ENCODE measurements at regions not wholly inside any gene's neighbourhood (a gene's known extent, or its start where the extent isn't known, plus 50 kb on each side); places are given as distances from the start of the nearest gene placed in this dataset.
"Not testable (repeated sequence)": the region's sequence is repeated elsewhere in the genome, so short reads cannot be mapped to it uniquely, and the experiment has no call there.

GRCh38 chr9:88875400-88876120 is 115.7 kb upstream of the S1PR3 start:
- H3K27ac ChIP-seq (ENCODE audit: low read length), result no peak overlapping the region
- no peak overlapping the region for H2AFZ ChIP-seq (ENCODE audit: low read length)
- no peaks in the 10 kb centered on the region for H3K4me1 ChIP-seq (ENCODE audit: low read length)
- no peak overlapping the region for H3K4me3 ChIP-seq (ENCODE audit: low read length)
- no peaks in the 10 kb centered on the region for H3K9me2 ChIP-seq (replicated peaks; ENCODE audit: insufficient read depth, low read length)
- no peak overlapping the region for H3K4me2 ChIP-seq (ENCODE audit: low read depth, low read length, poor library complexity, severe bottlenecking)
- no peak overlapping the region for H3K9ac ChIP-seq (ENCODE audit: low read length)
- no peaks in the 10 kb centered on the region for H3K9me3 ChIP-seq (ENCODE audit: low read length)
- H3K36me3 ChIP-seq (ENCODE audit: insufficient read depth, low read length), result no peaks in the 10 kb centered on the region
- DNase-seq, result no peak
- no peaks in the 10 kb centered on the region for H3K79me2 ChIP-seq (ENCODE audit: low read length)
- no peaks in the 10 kb centered on the region for H4K20me1 ChIP-seq (ENCODE audit: insufficient read depth, low read depth, low read length)
- H3K27me3 ChIP-seq (ENCODE audit: low read length), result no peaks in the 10 kb centered on the region

GRCh38 chr9:88880199-88880598 is 111.1 kb upstream of the S1PR3 start:
- Histone ChIP-seq H3K27ac (ENCODE audit: low read length) (no peak overlapping the region), H4K20me1 (ENCODE audit: insufficient read depth, low read depth, low read length) (no peaks in the 10 kb centered on the region), H3K9me2 (replicated peaks; ENCODE audit: insufficient read depth, low read length) (no peaks in the 10 kb centered on the region), H3K4me2 (ENCODE audit: low read depth, low read length, poor library complexity, severe bottlenecking) (no peak overlapping the region), H3K4me1 (ENCODE audit: low read length) (no peaks in the 10 kb centered on the region), H3K4me3 (ENCODE audit: low read length) (no peak overlapping the region), H2AFZ (ENCODE audit: low read length) (no peak overlapping the region), H3K36me3 (ENCODE audit: insufficient read depth, low read length) (no peaks in the 10 kb centered on the region), H3K79me2 (ENCODE audit: low read length) (no peaks in the 10 kb centered on the region), H3K9me3 (ENCODE audit: low read length) (no peaks in the 10 kb centered on the region), H3K27me3 (ENCODE audit: low read length) (no peaks in the 10 kb centered on the region), H3K9ac (ENCODE audit: low read length) (no peak overlapping the region)
- no peak for DNase-seq

GRCh38 chr9:88884291-88884690 is 107.0 kb upstream of the S1PR3 start:
- H2AFZ ChIP-seq (ENCODE audit: low read length), result not testable (repeated sequence)

GRCh38 chr9:88886762-88887161 is 104.5 kb upstream of the S1PR3 start:
- not testable (repeated sequence) for H2AFZ ChIP-seq (ENCODE audit: low read length); H3K4me3 ChIP-seq (ENCODE audit: low read length); DNase-seq; H4K20me1 ChIP-seq (ENCODE audit: insufficient read depth, low read depth, low read length); H3K4me2 ChIP-seq (ENCODE audit: low read depth, low read length, poor library complexity, severe bottlenecking); H3K27me3 ChIP-seq (ENCODE audit: low read length); H3K9me3 ChIP-seq (ENCODE audit: low read length); H3K4me1 ChIP-seq (ENCODE audit: low read length); H3K9ac ChIP-seq (ENCODE audit: low read length); H3K79me2 ChIP-seq (ENCODE audit: low read length); H3K36me3 ChIP-seq (ENCODE audit: insufficient read depth, low read length); H3K9me2 ChIP-seq (replicated peaks; ENCODE audit: insufficient read depth, low read length); H3K27ac ChIP-seq (ENCODE audit: low read length)

More at GRCh38 chr9:88884291-88884690, 107.0 kb upstream of the S1PR3 start:
- not testable (repeated sequence) for H3K79me2 ChIP-seq (ENCODE audit: low read length); H3K4me1 ChIP-seq (ENCODE audit: low read length); H3K9ac ChIP-seq (ENCODE audit: low read length); H3K9me2 ChIP-seq (replicated peaks; ENCODE audit: insufficient read depth, low read length); H3K4me2 ChIP-seq (ENCODE audit: low read depth, low read length, poor library complexity, severe bottlenecking); H3K27ac ChIP-seq (ENCODE audit: low read length); H3K27me3 ChIP-seq (ENCODE audit: low read length); DNase-seq; H4K20me1 ChIP-seq (ENCODE audit: insufficient read depth, low read depth, low read length); H3K4me3 ChIP-seq (ENCODE audit: low read length); H3K36me3 ChIP-seq (ENCODE audit: insufficient read depth, low read length); H3K9me3 ChIP-seq (ENCODE audit: low read length)

- Histone ChIP-seq H3K27ac (ENCODE audit: low read length) (no peak overlapping the region), H3K4me3 (ENCODE audit: low read length) (no peak overlapping the region), H3K36me3 (ENCODE audit: insufficient read depth, low read length) (no peaks in the 10 kb centered on the region), H3K9me2 (replicated peaks; ENCODE audit: insufficient read depth, low read length) (no peaks in the 10 kb centered on the region), H2AFZ (ENCODE audit: low read length) (no peak overlapping the region), H3K9me3 (ENCODE audit: low read length) (no peaks in the 10 kb centered on the region), H3K79me2 (ENCODE audit: low read length) (no peaks in the 10 kb centered on the region), H3K9ac (ENCODE audit: low read length) (no peak overlapping the region), H3K4me2 (ENCODE audit: low read depth, low read length, poor library complexity, severe bottlenecking) (no peak overlapping the region), H3K4me1 (ENCODE audit: low read length) (0 out of 2 replicates have a peak, but pooled peaks cover 3% of the 10 kb centered on the region), H4K20me1 (ENCODE audit: insufficient read depth, low read depth, low read length) (no peaks in the 10 kb centered on the region), H3K27me3 (ENCODE audit: low read length) (no peaks in the 10 kb centered on the region)
- no peak for DNase-seq
Measured at GRCh38 chr9:88889386-88889785, 101.9 kb upstream of the S1PR3 start.

GRCh38 chr9:88890546-88890945 is 100.7 kb upstream of the S1PR3 start:
- H2AFZ ChIP-seq (ENCODE audit: low read length), result no peak overlapping the region
- H3K9me2 ChIP-seq (replicated peaks; ENCODE audit: insufficient read depth, low read length), result no peaks in the 10 kb centered on the region
- no peak overlapping the region for H3K27ac ChIP-seq (ENCODE audit: low read length)
- H3K4me1 ChIP-seq (ENCODE audit: low read length), result 0 out of 2 replicates have a peak, but pooled peaks cover 3% of the 10 kb centered on the region
- no peaks in the 10 kb centered on the region for H3K79me2 ChIP-seq (ENCODE audit: low read length)
- H3K27me3 ChIP-seq (ENCODE audit: low read length), result no peaks in the 10 kb centered on the region
- no peak overlapping the region for H3K4me3 ChIP-seq (ENCODE audit: low read length)
- H3K9me3 ChIP-seq (ENCODE audit: low read length), result no peaks in the 10 kb centered on the region
- no peaks in the 10 kb centered on the region for H4K20me1 ChIP-seq (ENCODE audit: insufficient read depth, low read depth, low read length)
- H3K4me2 ChIP-seq (ENCODE audit: low read depth, low read length, poor library complexity, severe bottlenecking), result no peak overlapping the region
- H3K9ac ChIP-seq (ENCODE audit: low read length), result no peak overlapping the region
- no peak for DNase-seq
- H3K36me3 ChIP-seq (ENCODE audit: insufficient read depth, low read length), result no peaks in the 10 kb centered on the region

GRCh38 chr9:88891040-88891439 is 100.2 kb upstream of the S1PR3 start:
- no peak overlapping the region for H3K9ac ChIP-seq (ENCODE audit: low read length)
- DNase-seq, result no peak

GRCh38 chr9:88892724-88893123 is 98.5 kb upstream of the S1PR3 start:
- Histone ChIP-seq H2AFZ (ENCODE audit: low read length) (no peak overlapping the region), H3K79me2 (ENCODE audit: low read length) (no peaks in the 10 kb centered on the region), H3K4me3 (ENCODE audit: low read length) (no peak overlapping the region), H3K27ac (ENCODE audit: low read length) (no peak overlapping the region), H3K9me2 (replicated peaks; ENCODE audit: insufficient read depth, low read length) (no peaks in the 10 kb centered on the region), H3K36me3 (ENCODE audit: insufficient read depth, low read length) (no peaks in the 10 kb centered on the region), H3K4me1 (ENCODE audit: low read length) (0 out of 2 replicates have a peak, but pooled peaks cover 3% of the 10 kb centered on the region), H4K20me1 (ENCODE audit: insufficient read depth, low read depth, low read length) (no peaks in the 10 kb centered on the region), H3K27me3 (ENCODE audit: low read length) (no peaks in the 10 kb centered on the region), H3K9ac (ENCODE audit: low read length) (no peak overlapping the region), H3K9me3 (ENCODE audit: low read length) (no peaks in the 10 kb centered on the region), H3K4me2 (ENCODE audit: low read depth, low read length, poor library complexity, severe bottlenecking) (no peak overlapping the region)
- DNase-seq, result no peak

More at GRCh38 chr9:88891040-88891439, 100.2 kb upstream of the S1PR3 start:
- Histone ChIP-seq H3K27me3 (ENCODE audit: low read length) (no peaks in the 10 kb centered on the region), H4K20me1 (ENCODE audit: insufficient read depth, low read depth, low read length) (no peaks in the 10 kb centered on the region), H3K27ac (ENCODE audit: low read length) (no peak overlapping the region), H3K9me2 (replicated peaks; ENCODE audit: insufficient read depth, low read length) (no peaks in the 10 kb centered on the region), H3K36me3 (ENCODE audit: insufficient read depth, low read length) (no peaks in the 10 kb centered on the region), H3K4me2 (ENCODE audit: low read depth, low read length, poor library complexity, severe bottlenecking) (no peak overlapping the region), H3K4me1 (ENCODE audit: low read length) (0 out of 2 replicates have a peak, but pooled peaks cover 3% of the 10 kb centered on the region), H3K79me2 (ENCODE audit: low read length) (no peaks in the 10 kb centered on the region), H3K4me3 (ENCODE audit: low read length) (no peak overlapping the region), H2AFZ (ENCODE audit: low read length) (no peak overlapping the region), H3K9me3 (ENCODE audit: low read length) (no peaks in the 10 kb centered on the region)

Measured in Karpas-422 (cell line).